Left lung (tissue), 4 donors: ENCODE measurements at regions not wholly inside any gene's neighbourhood (a gene's known extent, or its start where the extent isn't known, plus 50 kb on each side); places are given as distances from the start of the nearest gene placed in this dataset.

Experiments used
- ATAC-seq: fragments of 200-7000 bp; cut with Tn5 transposase; one replicate; pipeline ENCODE4 v1.9.1; 2020; ENCODE audit warnings: moderate library complexity
- DNase-seq, 4 donors: peaks; one replicate each; pipeline ENCODE4 v3.0.0-alpha.2; 2013 to 2020
- H3K27ac ChIP-seq, 2 donors: fragments of 200-600 bp; sonication (generic) in 1 of 2; one replicate each; pipeline versions ENCODE4 v1.5.0 to v1.8.0; 2020 to 2021
- H3K27me3 ChIP-seq, 2 donors: fragments of 200-600 bp; sonication (generic) in 1 of 2; one replicate each; pipeline versions ENCODE4 v1.5.0 to v1.8.0; 2020 to 2021
- H3K36me3 ChIP-seq, 2 donors: fragments of 200-600 bp; sonication (generic) in 1 of 2; one replicate each; pipeline versions ENCODE4 v1.5.0 to v1.8.0; 2020 to 2021
- H3K4me1 ChIP-seq, 2 donors: fragments of 200-600 bp; one replicate each; pipeline ENCODE4 v1.8.0; 2021
- H3K4me3 ChIP-seq, 2 donors: fragments of 200-600 bp; sonication (generic) in 1 of 2; one replicate each; pipeline versions ENCODE4 v1.5.0 to v1.8.0; 2020 to 2021; ENCODE audit warnings: mild to moderate bottlenecking in 1 of 2
- H3K9me3 ChIP-seq, 2 donors: fragments of 200-600 bp; sonication (generic) in 1 of 2; one replicate each; pipeline versions ENCODE4 v1.5.0 to v1.8.0; 2020 to 2021
- CTCF ChIP-seq, 2 donors: fragments of 200-600 bp; sonication (generic) in 1 of 2; IDR thresholded peaks; one replicate each; pipeline versions ENCODE4 v1.5.0 to v1.8.0; 2021; ENCODE audit warnings: antibody characterized with exemption in 2 of 2
- intact Hi-C, 2 donors: fragments of 100-400 bp; cut with DNase I; formaldehyde crosslinking; loops; one replicate each; pipeline versions ENCODE4 v1.11.2 to v1.14.2; 2022
- donor health status: DM: no; HTN: yes; CAD: no.
- donor health status: DM: no; HTN: no; CAD: no.

GRCh38 chr1:239644604-239645003 lies 258.2 kb downstream of the CHRM3 start:
- DNase-seq (no peak), ATAC-seq (no peak)
- Histone ChIP-seq H3K27me3 (no peaks in the 10 kb centered on the region), H3K9me3 (peaks cover 0 to 4% of the 10 kb centered on the region in 2 donors), H3K4me3 (no peak overlapping the region), H3K27ac (no peak overlapping the region), H3K36me3 (no peaks in the 10 kb centered on the region), H3K4me1 (no peaks in the 10 kb centered on the region)
- intact Hi-C loops, result no loop called here
- TF ChIP-seq CTCF (IDR thresholded peaks at IDR 0.05), result no peak

- Histone ChIP-seq H3K4me1 (no peaks in the 10 kb centered on the region), H3K9me3 (peaks cover 0 to 4% of the 10 kb centered on the region in 2 donors), H3K27me3 (no peaks in the 10 kb centered on the region), H3K36me3 (no peaks in the 10 kb centered on the region), H3K27ac (no peak overlapping the region), H3K4me3 (no peak overlapping the region)
- DNase-seq (no peak), ATAC-seq (no peak)
- intact Hi-C loops, result no loop called here
- TF ChIP-seq CTCF (IDR thresholded peaks at IDR 0.05), result no peak
These were observed 260.7 kb downstream of the CHRM3 start for GRCh38 chr1:239647045-239647444.

GRCh38 chr1:239647964-239648632 lies 261.7 kb downstream of the CHRM3 start:
- DNase-seq (no peak), ATAC-seq (no peak)
- Histone ChIP-seq H3K36me3 (no peaks in the 10 kb centered on the region), H3K4me3 (no peak overlapping the region), H3K27me3 (no peaks in the 10 kb centered on the region), H3K9me3 (peaks cover 0 to 4% of the 10 kb centered on the region in 2 donors), H3K27ac (no peak overlapping the region), H3K4me1 (no peaks in the 10 kb centered on the region)
- no peak for TF ChIP-seq CTCF (IDR thresholded peaks at IDR 0.05)
- intact Hi-C loops, result no loop called here

- Histone ChIP-seq H3K27ac (no peak overlapping the region), H3K36me3 (no peaks in the 10 kb centered on the region), H3K9me3 (no peaks in the 10 kb centered on the region), H3K27me3 (no peaks in the 10 kb centered on the region), H3K4me3 (no peak overlapping the region), H3K4me1 (no peaks in the 10 kb centered on the region)
- intact Hi-C loops, result no loop called here
- no peak for TF ChIP-seq CTCF (IDR thresholded peaks at IDR 0.05)
- ATAC-seq, result no peak
- no peak for DNase-seq
These were observed 268.7 kb downstream of the CHRM3 start for GRCh38 chr1:239655023-239655422.

- no peak for DNase-seq
- intact Hi-C loops, result no loop called here
- ATAC-seq, result no peak
- Histone ChIP-seq H3K9me3 (no peaks in the 10 kb centered on the region), H3K4me1 (no peaks in the 10 kb centered on the region), H3K4me3 (no peak overlapping the region), H3K27me3 (no peaks in the 10 kb centered on the region), H3K36me3 (no peaks in the 10 kb centered on the region), H3K27ac (no peak overlapping the region)
- TF ChIP-seq CTCF (IDR thresholded peaks at IDR 0.05), result no peak
These were observed 270.9 kb downstream of the CHRM3 start for GRCh38 chr1:239657291-239657690.
